Gastroesophageal sphincter (tissue), 3 donors: ENCODE measurements at regions not wholly inside any gene's neighbourhood (a gene's known extent, or its start where the extent isn't known, plus 50 kb on each side); places are given as distances from the start of the nearest gene placed in this dataset.

Experiments
- CTCF ChIP-seq, 4 experiments: fragments of 200-600 bp in 2 of 4; fragments of 450-650 bp in 2 of 4; sonication (generic) in 1 of 4; IDR thresholded peaks; one replicate each; pipeline ENCODE4 v1.5.1; 2017 to 2019; ENCODE audit warnings: antibody characterized with exemption in 4 of 4, mild to moderate bottlenecking in 2 of 4, moderate library complexity in 2 of 4
- POLR2A ChIP-seq, 2 donors: fragments of 450-650 bp; IDR thresholded peaks; one replicate each; pipeline ENCODE4 v1.6.1; 2017; ENCODE audit warnings: antibody characterized with exemption in 2 of 2, mild to moderate bottlenecking in 2 of 2, moderate library complexity in 1 of 2
- POLR2AphosphoS5 ChIP-seq: sonication (generic); formaldehyde crosslinking; IDR thresholded peaks from one replicate; pipeline ENCODE4 v1.6.1; 2017; ENCODE audit warnings: antibody characterized with exemption

DNA sequence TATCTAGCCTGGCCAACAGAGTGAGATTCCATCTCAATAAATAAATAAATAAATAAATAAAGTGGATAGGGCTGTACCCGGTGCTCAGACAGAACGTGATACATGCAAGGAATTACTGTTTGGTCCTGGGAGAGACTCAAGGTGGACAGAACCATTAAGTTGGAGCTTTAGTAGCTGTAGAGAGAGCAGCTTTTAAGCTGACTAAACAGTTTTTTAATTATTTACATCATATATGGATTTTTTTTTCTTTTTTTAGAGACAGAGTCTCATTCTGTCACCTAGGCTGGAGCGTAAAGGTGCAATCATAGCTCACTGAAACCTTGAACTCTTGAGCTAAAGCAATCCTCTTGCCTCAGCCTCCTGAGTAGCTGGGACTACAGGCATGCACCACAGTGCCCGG, 92.5 kb upstream of the ATP6AP2 start:
- TF ChIP-seq CTCF (IDR thresholded peaks at IDR 0.05): no peak
- TF ChIP-seq POLR2A (IDR thresholded peaks at IDR 0.05): no peak
- no peak for TF ChIP-seq POLR2AphosphoS5
